GM20431 (cell line): ENCODE measurements at regions not wholly inside any gene's neighbourhood (a gene's known extent, or its start where the extent isn't known, plus 50 kb on each side); places are given as distances from the start of the nearest gene placed in this dataset.

ENCODE experiments used
- in situ Hi-C: fragments of 300-500 bp; cut with MseI, MboI; formaldehyde crosslinking; loops from one replicate; pipeline ENCODE4 v1.15.0; 2020; ENCODE audit warnings: low sequenced_read_pairs; ENCODE audit not compliant: unreplicated experiment

DNA sequence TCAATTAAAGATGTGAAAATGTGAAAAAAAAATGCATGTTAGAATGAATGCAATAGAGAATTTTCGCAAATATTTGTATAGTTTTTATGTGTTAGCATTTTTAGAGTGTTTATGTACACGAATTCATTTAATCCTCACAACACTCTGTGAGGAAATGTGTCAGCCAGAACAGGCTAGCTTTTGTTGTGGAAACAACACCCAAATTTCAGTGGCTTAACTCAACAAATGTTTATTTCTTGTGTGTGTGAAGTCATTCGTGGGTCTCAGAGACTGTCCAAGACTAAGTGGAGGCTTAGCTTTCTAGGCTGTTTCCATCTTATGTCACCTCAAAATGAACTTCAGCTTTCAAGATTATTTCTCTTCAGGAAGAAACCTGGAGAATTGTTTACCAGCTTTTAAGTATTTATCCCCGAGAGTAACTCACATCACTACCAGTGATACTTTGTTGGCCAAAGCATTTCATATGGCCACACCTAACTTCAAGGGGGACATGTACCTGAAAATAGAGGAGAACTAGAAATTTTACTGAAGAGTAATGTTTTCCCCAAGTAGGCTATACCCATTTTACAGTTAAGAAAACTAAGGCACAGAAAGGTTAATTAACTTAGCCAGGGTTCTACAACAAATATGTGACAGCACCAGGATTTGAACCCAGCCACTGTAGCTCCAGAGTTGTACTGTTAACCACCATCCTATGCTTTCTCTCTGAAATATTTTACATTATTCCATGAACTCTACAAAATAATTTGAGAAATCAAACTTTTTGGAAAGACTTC lies 306.1 kb downstream of the QKI start:
- in situ Hi-C loops = no loop called here

DNA sequence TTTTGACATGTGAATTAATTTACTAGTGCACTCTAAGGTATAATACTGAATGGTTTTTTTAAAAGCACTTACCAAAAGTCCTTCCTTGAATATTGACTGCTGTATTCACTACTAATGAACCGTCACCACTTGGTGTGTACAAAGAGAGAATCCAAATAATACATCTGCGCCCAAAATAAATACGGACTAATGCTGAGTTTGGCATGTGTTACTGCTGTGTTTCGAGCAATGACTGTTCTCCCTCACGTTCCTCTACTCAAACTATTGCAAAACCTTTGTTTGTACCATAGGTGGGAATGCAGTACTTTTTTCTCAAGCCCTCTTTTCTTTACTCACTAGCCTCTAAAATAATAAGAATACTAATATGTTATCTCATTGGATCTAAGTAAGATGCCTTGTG lies 305.5 kb downstream of the QKI start:
- in situ Hi-C loops = no loop called here

DNA sequence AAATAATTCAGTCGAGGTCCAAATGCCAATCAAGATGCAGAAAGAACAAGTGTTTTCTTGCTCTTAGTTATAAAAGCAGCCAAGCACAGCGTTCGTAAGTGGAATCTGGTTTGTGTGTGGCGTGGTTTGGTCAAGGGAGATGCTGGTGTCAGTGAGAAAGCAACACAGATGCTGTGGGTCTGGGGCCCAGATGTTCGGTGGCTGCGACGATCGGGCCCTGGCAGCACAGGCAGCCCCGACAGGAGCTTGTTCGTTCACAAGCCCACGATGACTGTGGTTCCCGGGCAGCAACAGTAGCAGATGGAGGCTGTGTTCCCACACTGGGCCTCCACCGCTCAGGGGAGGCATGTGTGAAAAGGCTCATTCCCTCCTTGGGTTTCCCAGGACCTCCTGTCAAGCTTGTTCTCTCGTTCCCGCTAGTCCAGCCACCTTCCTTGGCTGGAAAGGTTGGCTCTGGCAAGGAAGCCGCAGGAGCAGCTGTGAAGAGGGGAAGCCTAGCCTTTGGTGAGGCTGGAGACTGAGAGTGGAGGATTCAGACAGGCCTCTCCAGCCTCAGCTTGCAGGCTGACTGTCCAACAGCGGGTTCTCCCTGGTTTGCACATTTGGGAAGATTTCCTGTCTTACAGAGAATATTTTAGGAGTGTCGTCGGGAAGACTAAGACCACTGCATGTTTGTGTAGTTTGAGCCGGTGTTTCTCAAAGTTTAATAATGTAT lies 304.7 kb downstream of the QKI start:
- in situ Hi-C loops = no loop called here

DNA sequence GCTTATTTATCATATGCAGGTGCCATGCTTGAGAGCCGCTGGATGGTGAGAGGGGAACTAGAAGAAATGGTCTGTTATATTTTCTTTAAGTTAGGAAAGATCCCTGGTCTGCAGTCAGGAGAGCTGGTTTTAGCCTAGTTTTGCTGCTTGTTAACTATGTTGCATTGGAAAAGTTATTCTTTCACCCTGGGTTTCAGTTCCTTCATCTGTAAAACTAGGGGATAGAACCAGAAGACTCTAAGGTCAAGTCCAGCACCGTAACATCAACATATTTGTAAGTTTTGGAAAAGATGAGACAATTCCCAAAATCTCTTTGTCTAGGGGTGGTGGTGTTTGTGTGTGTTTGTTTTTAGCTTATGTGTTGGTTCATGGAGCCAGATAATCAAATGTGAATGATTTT lies 304.0 kb downstream of the QKI start:
- in situ Hi-C loops = no loop called here

DNA sequence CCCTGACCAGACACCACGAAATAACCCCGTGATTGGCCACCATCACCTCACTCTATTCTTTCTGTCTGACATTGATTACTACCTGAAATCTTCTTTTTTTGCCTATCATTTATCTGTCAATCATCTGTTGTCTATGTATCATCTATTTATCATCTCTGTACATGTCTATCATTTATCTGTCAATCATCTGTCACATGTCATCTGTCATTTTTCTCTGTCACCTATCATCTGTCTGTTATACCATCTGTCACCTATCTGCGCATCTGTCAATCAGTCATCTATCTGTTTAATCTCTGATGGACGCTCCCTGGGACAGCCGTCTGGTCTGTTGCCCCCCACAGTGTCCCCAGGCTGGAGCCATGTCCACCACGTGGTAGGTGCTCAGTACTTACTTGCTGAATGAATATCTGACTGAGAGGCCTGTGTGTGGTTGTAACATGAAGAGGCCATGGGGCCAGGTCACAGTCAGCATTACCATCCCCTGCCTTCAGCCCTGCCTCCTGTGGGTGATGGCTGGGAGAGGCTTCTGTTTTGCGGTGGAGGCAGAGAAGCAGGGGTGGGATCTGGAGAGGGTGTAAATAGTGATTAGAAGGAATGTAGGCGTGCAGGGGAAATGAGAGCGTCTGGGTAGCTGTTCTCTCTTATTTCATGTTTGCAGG lies 302.7 kb downstream of the QKI start:
- in situ Hi-C loops = no loop called here

DNA sequence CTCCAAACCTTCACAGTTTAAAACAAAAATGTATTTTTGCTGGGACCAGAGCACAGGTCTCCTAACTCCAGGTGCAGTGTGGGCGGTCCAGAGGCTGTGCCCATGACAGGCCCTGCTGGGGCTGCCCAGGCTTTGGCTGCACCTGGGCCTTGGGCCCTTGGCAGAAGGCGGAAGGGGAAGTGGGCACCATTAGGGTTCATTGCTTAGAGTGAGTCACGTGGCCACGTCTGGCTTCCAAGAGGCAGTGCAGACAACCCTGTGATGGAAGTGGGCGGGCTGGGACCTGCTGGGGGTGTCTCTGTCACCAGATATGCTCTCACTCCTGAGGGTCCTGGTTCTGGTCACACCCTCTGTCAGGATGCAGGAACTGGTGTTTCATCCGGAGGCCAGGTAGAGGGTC lies 302.2 kb downstream of the QKI start:
- in situ Hi-C loops = no loop called here

DNA sequence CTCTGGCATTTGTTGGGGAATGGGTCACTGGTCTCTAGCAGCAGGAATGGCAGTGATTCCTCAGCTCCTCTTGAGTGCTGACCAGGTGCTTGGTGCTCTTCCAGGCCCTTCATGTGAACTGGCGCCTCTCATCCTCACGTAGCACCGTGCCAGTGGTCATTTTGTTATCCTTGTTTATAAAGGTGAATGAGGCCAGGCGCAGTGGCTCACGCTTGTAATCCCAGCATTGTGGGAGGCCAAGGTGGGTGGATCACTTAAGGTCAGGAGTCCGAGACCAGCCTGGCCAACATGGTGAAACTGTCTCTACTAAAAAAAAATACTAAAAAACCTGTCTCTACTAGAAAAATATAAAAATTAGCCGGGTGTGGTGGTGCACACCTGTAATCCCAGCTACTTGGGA lies 301.3 kb downstream of the QKI start:
- in situ Hi-C loops = no loop called here

DNA sequence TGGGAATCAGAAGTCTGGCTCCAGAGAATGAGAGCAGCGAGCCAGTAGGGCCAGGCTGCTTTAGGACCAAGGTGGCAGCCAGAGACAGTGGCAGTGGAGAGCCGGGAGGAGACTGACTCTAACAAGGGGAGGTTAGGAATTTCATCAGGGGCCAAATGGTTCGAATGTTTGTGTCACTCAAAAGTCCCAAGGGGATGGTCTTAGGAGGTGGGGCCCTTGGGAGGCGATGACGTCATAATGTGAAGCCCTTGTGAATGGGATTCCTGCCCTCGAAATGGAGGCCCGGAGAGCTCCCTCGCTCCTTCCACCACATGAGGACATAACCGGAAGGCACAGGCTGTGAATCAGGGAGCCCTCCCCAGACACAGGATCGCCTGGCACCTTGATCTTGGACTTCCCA lies 299.7 kb downstream of the QKI start:
- in situ Hi-C loops = no loop called here

DNA sequence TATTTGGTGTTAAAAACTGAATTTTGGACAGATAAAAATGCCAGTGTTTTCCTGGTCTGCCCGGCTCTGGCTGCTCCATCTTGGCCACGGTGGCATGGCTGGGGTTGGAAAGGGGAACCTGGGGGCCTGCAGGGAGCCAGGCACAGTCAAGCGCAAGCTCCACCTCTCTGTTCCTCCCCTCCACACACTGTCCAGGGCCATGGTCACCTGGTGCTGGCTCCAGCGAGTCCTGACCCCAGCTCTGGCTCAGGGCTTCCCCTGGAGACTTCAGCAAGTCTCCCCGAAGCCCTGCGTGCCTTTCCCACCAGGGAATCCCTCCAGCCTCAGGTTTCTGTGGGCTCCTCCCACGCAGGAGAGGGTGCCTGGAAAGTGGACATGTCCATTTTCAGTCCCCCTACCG lies 298.5 kb downstream of the QKI start:
- in situ Hi-C loops = no loop called here

DNA sequence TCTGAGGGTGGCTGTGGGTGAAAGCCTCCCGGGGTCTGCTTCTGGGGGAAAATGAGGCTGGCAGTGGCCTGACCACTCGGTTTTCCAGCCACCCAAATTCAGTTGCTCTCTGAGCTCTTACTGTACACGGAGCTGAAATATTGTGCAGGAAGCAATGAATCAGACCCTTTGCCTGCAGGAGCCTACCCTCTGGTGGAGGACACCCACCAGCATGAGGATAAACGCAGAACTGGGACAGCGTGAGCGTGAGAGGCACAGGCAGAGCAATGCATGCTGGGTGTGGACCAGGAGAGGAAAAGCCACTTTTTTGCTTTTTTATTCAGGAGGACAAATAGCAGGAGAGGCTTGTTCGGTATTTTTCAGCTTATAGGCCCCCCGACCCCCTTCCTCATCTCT lies 298.0 kb downstream of the QKI start:
- in situ Hi-C loops = no loop called here

DNA sequence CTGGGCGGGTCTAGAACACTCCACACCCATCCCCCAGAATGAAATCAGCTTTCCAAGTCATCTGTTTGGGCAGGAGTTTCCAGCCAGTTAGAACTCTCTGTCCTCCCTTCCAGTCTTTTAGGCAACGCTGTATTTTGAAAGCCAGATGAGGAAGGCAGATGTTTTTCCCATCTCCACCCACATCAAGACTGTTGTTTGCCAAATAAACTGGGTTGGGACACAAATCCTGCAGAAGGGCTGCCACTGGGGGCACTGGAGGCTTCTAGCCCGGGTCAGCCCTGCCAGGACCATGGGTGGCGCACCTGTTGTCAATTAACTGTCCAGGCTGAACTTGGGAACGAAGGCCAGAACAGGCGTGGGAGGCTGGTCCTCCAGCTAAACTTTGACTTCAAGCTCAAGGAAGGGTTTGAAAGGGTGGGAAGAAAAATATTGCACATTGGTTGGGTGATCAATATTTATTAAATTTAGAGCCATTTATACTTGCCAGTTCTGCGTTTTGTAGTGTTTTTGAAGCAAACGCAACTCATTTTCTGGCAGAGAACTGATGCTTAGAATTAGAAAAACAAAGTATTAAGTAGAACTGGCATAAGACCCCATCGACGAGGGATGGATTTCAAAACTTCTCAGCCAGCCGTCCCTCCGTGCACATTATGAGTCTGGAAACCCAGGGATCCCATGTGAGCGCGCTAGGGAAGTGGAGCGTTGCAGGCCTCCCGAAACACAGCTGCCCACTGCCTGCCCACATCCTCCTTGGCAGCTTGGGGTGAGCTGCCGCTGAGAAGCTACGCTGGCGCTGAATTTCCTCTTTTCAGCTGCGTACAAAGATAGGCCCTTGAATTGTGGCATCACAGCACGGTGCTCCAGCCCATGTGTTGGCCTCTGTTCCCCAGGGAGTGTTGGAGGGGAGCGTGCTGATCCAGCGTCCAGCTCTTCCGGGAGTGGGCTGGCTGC lies 297.4 kb downstream of the QKI start:
- in situ Hi-C loops = no loop called here

DNA sequence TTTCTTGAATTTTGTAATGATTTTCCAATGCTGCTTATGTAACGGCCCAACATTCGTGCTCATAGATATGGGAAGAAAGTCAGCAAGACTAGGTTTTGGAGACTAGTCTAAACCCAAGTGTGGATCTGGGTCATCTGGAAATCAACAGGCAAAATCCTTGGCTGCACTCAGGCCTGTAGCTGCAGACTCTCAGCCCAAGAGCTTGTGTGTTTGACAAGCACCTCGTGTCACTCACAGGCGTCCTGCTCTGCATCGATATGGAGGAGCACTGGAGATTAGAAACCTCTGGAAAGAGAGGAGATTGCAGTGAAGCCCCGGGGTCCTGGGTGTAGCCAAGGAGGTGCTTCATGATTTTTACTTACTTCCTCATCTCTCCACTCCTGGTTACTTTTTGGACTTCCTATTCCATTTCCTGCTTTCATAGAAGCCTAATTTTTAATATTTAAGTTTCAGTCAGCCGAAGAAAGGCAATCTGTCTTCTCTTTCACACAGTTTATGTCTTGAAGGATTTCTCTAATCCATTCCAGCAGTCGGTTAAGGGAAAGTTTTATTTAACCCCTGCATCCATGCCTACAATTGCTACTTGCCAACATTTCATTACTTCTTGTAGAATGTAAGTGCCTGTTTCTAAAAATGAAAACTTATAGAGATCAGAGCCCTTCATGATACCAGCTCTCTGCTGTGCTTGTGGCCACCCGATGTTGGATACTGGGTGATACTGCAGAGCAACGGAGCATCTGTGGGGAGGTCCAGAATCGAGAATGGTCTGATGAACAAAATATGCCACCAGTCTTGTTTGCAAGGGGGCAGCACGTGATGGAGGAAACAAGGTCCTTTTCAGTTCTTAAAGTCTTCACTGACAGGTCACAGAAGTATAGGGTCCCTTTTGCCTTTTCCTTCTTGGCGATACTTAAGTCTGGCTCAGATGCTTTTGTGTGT lies 296.3 kb downstream of the QKI start:
- in situ Hi-C loops = no loop called here

DNA sequence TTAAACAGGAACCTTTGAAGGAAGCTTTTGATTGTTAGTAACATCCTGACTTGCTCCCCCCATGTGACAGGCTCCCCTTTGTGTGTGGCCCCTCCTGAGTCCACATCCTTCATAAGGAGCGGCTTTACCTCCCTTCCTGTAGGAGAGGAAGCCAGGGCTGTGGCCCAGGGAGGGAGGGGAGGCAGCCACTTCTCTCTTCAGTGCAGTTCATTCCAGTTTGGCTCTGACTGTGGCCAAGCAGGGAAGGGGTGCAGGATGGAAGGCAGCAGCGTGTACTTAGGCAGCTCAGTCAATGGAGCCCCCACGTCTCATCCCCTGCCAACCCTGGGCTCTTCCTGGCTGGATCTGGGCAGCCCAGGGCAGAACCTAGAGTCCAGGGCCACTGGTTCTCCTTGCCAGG lies 295.2 kb downstream of the QKI start:
- in situ Hi-C loops = no loop called here

DNA sequence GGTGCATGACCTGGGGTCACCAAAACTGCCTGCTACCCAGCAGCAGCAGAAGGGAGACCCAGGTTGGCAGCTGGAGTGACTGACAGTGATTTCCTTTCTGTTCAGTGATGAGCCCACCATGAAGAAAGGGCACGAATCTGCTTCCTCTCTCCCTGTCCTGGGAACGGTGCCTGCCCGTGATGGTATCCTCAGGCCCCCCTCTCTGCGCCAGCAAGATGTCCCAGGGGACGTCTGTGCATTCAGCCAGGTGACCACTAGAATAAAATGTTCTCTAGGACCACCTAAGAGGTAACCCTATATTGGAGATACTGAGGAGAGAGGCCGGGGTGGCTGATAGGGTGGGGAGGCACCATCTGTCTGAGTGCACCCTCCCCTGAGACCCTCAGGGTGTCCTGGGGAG lies 294.7 kb downstream of the QKI start:
- in situ Hi-C loops = no loop called here

DNA sequence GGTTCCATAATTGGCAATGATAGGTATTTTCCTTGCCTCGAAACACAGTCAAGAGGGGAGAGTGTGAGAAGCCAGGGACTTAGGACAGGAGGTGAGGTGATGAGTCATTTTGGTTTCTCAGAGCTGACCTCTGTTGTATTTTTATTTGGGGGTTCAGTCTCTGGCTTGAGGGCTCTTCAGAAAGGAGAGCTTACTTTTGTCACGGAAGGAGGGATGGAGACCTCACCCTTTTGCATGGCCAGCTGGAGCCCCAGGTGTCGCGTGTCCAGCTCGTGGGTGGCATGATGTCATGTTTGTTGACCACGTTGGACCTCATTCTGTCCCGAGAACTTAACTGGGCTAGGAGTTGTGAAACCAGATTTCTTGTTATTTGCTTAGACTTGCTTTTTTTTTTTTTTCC lies 293.9 kb downstream of the QKI start:
- in situ Hi-C loops = no loop called here

DNA sequence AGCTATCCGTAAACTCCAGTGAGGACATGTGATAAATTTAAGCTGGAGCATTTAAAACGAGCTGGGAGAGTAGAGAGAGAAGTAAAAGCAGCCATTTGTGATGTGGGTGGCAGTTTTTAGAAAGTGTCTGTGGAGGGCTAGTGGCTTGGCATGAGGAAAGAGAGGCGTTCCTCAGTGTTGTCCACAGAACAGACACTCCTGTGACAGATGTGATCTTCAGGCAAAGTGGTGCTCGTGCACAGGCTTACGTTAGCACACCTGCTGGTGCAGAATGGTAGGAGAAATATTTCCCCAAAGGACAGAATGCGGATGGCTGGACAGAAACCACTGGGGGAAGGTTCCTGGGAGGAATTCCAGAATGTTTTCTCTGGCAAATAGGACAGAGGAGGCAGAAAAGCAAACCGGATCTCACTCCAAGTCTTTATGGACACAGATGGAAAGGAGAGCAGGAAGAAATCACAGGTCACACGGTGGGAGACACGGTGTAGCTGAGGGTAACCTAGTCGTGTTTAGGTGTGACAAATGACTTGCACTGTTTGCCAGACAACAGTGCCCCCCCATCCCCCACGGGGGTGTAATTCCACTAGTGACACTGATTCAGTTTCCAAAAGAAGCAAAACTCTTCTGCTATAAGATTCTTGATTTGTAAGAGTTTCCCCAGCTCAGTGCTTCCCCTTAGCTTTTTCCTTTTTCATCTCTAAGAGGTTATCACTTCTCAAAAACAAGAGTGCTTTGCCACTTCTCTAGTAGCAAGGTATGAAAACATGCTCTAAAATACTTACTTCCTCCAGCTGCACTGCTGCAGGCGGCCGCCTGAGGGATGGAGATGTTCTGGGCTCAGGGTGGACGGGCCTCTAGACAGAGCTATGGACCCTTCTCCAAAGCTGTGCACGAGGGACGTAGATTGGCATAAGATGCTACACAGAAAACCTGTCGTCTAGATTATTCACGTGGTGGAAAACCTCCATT lies 293.2 kb downstream of the QKI start:
- in situ Hi-C loops = no loop called here

DNA sequence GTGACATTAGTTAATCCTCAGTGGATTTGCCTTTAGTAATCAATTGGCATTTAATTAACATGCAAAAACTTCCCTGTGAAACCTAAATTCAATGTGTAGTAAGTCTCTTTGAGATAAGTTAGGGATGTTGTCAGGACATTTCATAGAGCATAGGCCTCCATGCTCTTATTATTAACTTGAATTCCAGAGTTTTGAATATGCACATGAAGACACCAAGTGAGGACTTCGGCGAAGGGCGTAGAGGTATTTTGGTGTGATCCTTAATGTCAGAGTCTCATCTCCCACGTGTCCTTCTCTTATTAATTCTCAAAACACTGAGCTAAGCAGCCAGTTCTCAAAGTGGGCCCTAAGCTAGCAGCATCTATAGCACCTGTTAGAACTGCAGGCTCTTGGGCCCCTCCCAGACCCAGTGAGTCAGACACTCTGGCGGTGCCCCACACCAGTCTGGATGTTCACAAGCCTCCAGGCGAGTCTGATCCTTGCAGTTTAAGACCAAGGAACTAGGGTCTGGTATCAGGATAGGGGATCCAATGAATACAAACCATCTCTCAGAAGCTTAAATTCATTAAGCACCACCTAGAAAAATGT lies 292.1 kb downstream of the QKI start:
- in situ Hi-C loops = no loop called here

DNA sequence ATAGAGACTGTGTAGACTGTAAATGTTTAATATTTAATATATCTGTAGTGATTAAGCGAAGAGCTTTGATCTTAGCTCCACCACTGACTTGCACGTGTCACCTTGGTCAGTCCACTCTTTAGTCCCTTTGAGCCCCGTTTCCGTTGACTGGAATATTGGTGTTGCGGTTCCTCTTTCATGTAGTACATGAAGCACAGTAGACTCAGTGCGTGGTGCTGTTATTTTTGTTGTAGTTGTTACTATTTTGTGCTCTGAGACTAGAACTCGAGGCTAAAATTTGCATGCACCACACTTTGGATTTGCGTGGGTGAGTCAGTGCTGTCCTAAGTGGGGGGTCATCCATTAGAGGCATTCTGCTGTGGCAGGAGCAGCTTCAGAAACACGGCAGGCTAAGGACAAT lies 291.4 kb downstream of the QKI start:
- in situ Hi-C loops = no loop called here
